ENCODE measurements at regions not wholly inside any gene's neighbourhood (a gene's known extent, or its start where the extent isn't known, plus 50 kb on each side); places are given as distances from the start of the nearest gene placed in this dataset.
A peak's percentile ranks its signal among the peaks of the same experiment; 100 is the strongest.
"Not testable (repeated sequence)": the region's sequence is repeated elsewhere in the genome, so short reads cannot be mapped to it uniquely, and the experiment has no call there.

DNA sequence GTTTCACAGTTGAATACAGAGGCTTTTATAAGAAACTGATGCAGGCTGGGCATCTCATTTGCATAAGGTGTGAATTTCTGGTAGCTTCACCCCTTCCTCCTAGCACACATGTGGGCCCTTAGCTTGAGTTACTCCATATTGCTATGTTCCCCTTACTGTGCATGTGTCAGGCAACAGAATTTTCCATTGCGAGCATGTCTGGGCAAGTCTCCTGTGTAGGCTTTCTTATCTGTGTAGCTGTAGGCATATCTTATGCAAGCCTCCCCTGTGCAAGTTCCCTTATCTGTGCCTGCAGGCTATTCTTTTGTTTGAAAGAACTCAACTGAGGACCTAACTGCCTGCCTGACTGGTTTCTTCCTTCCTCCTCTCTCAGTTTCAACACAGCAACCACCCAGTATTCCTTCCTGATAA, 597.4 kb upstream of the CDH5 start:
- no peak for DNase-seq (ENCODE audit: low read depth)

DNA sequence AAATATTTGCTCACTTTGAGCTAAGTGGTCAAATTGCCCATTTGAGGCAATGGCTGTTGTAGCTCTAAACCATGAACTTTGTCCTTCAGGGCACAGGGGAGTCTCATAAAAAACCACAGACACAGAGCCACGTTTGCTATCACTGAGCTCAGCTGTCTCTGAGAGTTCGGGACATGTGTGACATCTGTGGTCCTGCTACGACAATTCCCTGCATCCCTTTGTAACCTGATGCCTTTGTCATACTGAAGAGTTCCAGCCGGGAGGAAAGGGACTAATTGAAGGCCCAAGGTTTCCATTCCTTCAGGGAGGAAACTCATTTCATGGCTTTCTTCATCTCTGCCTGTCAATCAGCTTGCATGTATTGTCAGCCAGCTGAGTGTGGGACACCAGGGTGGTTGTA, 599.4 kb upstream of the CDH5 start:
- no peak for DNase-seq (ENCODE audit: low read depth)

DNA sequence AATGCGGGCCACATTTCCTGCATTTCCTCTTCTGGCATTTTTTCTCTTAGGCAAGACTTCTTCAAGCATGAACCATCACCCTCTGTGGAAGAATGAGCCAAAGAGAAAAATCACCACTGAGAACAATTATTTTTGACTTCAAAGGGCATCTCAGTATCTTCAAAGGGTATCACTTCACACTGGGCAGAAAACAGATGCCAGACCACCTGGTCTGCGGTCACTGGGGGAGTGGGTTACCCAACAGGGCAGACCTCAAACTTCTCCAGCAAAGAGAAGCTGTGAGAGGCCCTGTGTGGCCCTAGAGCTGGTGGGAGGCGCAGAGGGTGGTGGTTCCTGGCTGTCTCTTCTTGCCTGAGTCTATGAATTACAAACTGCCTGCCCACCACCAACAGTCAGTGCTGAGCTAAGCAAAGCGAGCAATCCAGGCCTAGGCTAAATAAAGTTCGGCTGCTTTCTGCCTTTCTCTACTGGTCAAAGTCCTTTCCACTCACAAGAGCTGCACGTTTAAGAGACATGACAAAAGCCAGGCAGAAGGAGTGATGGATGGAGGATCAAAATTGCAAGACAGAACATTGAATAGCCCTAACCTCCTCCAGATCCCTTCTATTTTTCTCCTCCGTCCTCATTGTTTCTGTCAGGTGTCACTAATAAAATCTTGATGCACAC, 602.7 kb upstream of the CDH5 start:
- no peak for DNase-seq (ENCODE audit: low read depth)

DNA sequence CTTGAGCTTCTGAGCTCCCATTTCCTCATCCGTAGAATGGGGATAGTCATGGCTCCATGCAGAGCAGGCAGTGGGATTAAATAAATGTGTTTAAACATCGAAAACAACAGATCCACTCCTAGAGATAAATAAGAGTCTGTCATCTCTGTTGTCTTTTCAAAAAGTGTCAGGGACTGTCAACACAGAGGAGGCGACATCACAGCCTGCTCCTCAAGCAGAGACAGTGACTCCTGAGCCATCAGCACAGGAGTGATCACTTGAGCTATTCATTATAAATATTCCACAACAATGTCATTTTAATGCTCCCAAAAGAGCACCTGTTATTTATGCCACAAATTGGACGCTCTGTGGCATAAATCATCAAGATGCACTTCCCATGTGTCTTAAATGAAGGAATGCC, 605.6 kb upstream of the CDH5 start:
- DNase-seq (ENCODE audit: low read depth): no peak

DNA sequence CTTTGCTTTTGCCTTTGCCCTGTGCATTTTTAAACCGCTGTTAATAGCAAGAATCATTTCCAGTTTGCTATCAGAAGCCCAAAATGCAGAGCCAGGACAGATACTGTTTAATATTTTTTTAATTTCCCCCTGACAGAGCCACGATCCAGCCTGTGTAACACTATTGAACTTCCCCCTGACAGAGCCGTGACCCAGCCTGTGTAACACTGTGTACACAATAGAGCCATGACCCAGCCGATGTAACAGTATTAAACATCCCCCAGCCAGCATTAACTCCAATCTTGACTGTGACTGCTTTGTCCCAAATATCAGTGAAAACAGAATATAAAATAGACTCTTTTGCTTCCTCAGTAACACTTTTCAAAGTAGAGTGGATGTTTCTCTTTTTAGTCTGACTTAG, 607.9 kb upstream of the CDH5 start:
- DNase-seq (ENCODE audit: low read depth): no peak

DNA sequence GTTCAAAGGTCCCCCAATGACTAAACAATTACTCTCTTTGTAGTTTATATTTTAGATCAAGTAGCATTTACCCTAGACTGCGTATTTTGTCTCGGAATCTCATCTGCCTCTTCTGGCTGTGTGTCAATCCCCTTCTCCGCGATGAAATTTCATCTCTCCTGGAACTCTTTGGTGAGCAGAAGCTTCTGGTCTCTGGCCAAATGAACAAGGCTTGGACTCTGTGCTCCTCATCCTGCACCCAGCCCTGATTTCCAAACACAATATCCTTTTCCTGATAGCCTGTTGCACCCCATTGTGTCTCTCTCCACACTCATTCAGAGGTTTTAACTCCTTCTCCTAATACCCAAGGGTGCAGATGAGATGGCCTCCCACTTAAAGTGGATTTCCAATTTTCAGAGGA, 609.4 kb upstream of the CDH5 start:
- peak; percentile 34 for DNase-seq (ENCODE audit: low read depth)

DNA sequence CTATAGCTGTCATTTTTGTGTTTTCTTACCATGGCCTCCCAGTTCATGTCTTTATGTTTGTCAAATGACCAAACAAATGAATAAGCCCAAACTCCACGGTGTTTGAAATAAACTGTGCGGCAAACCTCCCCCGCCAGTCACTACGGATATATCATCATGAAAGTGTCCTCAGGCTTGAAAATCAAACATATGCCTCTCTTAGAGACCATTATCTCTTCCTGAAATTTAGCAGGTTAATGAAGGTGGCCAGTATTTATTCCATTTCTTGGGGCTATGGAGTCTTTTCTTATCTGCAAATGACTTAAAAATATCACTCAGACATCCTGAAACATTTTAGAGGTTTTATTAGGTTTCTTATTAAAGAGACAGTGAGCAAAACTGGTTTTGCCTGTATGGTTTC, 610.3 kb upstream of the CDH5 start:
- DNase-seq (ENCODE audit: low read depth): no peak

DNA sequence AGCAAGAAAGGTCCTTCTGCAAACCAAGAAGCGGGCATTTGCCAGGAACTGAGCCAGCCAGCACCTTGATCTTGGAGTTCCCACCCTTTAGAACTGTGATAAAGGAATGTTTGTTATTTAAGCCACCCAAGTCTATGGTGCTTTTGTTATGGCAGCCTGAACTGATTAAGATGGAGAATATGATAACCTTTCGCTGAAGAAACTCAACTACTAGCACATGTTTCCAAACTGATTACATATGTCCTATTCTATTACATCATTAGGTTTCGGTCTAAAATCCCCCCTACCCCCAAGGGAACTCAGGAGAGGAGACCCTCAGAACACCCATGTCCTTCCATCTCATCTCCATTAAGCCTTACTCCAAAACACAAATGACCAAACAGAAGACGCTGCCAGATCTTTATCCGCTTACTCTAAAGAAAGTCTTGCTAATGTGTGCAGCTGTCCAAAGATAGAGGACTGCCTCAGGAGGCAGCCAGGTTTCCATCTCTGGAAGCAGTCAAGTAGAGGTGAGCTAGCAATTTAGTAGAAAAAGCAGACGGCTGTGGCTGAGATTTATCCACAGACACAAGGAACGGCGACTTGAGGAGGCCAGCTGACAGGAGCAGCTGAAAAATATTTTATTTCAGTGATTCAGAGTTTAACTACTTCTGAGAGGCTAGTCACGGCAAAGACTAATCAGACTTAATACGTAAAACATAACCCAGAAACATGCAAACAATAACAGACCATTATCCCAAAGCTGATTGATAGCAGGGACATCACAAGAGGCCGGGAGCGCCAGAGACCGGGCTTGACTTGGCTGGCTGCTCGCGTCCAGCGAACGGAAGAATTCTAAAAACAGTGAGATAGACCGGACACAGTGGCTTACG, 611.4 kb upstream of the CDH5 start:
- no peak for DNase-seq (ENCODE audit: low read depth)

DNA sequence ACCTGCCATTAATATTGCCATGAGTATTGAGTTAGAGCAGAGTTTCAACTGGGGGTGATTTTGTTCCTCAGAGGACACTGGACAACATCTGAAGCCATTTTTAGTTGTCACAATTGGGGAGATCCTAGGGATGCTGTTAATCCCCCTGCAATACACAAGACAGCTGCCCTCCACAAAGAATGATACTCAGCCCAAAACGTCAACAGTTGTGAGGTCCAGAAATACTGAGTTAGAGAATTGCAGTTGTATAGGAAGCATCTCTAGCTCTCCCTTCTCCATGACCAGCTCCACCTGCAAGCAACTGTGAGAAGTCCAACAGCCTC, 614.0 kb upstream of the CDH5 start:
- no peak for DNase-seq (ENCODE audit: low read depth)

DNA sequence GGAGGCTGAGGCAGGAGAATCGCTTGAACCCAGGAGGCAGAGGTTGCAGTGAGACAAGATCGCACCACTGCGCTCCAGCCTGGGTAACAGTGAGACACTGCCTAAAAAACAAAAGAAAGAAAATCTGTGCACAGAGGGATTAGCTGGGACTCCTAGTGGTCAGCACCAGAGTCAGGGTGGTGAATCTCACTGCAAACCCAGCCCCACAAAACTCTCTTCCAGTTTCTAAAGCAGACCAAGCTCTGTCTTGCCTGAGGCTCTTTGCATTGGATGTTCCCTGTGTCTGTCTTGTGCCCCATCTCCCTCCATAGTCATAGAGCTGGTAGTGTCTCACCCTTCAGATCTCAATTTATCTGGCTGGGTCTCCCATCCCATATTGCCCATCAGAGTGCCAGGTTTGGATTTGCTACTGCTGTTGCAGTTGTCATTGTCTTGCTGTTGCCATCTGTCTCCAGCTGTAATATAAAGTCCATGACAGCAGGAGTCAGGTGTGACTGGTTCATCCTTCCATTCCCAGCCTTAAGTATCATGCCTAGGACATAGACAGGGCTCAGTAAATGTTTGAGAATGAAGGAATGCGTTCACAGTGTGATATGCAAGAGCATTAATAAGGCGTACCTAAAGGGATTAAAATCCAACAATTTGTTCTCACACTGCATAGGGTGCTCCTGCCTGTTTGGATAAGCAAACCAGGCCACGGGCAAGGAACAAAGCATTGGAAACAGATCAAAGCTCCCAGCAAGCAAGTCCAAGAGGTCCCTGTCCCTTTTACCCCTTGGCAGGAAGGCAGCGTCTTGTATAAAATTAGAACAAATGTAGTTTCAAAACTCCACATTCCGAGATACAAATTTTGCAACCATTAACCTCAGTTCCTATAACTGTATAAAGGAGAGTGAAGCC, 614.6 kb upstream of the CDH5 start:
- DNase-seq (ENCODE audit: low read depth): no peak

DNA sequence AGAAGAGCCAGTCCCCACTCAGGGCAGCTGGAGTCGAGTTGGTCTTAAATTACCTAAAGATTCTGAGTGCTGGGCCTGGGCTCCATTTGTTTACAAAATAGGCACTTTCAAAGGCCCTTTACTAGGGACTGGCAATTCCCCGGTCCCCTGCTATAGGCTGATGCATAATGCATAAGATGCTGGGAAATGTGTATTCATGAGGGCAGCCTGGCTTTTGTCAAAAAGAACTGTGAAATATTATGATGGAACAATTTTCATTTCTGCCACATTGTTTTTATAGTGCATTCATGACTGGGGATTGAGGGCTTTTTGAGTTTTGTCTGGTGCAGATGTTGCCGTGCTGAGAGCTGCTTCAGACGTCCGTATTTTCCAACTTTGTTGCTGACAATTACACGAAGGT, 617.0 kb upstream of the CDH5 start:
- DNase-seq (ENCODE audit: low read depth): no peak

DNA sequence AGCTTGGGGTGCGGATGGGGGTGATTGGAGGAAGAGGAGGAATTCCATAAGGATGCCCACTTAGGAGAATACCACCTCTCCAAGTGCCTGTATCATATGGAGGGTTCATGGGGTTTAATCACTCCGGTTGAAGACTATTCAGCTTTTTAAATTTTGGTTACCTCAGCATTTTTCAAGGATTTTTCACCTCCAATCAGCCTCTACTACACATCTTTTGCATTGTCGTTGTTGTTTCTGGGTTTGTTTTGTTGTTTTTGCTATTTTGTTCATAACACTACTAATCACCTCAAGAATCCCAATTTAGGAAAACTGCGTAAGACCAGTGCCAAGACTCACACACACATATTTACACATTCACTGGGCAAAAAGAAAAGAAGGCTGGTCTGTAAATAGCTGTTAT, 619.5 kb upstream of the CDH5 start:
- DNase-seq (ENCODE audit: low read depth): no peak

DNA sequence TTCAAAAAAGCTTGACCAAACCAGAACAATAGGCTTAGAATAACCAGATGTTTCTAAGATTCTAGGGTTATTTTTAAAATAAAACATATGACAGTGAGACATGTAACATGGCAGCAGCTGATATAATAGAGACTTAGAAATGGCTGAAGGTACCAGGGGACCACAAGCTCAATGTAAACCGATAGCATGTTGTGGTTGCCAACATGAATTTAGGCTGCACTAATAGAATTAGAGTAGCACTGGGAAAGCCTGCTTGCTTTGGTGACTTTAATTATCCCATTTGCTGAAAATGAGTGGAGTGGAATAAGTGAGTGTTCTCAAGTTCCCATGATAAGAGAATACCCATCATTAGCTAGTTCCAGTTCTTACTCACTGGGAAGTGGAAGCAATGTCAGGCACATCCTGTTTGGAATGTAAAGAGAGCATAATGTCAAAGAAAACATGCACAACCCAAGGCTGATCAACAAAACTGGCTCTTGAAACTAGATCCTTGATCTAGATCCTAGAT, 621.2 kb upstream of the CDH5 start:
- no peak for DNase-seq (ENCODE audit: low read depth)

DNA sequence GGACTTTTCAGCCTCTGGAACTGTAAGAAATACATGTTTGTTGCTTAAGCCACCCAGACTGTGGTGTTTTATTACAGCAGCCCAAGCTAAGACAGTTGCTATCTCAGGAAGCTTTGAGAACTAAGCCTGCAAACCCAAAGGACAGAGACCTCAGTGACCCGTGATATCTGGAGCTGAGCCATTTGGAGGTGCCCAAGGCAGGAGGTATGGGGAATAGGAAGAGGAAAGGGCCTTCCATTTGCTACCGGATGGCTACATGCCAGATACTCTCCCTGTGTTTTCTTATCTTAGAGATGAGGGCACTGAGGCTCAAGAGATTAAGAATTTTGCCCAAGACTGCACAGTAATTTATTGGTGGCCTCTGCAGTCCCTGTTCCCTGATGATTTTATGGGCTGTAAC, 622.1 kb upstream of the CDH5 start:
- no peak for DNase-seq (ENCODE audit: low read depth)

DNA sequence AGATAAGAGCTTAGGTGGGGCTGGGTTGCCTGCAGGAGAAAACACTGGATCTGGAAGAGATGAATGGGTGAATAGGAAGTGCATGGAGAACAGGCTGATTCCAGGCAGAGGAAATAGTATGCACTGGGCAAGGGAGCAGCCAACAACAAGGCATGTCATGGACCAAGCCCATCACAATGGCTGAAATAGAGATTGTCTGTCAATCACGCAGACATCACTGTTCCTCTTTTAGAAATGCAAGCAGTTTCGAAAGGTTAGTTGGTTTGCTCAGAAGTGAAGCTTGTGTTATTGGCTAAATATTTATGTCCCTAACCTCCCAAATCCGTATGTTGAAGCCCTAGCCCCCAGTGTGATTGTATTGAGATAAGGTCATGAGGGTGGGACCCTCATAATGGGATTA, 621.7 kb upstream of the CDH11 start:
- no peak for DNase-seq (ENCODE audit: low read depth)

DNA sequence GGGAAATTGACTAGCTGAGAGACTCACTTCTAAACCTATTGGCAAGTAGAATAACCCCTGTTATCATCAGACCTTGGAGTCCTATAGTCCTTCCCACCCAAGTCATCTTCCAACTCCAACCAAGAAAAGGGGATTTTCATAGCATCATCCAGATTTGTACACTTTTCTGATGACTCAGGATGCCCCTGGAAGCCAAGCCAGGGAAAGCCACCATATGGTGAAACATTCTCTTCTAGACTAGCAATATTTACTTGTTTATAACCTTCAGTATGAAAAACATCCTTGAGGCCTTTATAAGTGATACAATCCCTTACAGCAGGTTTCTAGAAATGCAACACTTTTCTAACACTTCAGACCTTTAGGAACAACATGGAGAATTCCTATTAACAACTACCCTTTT, 618.8 kb upstream of the CDH11 start:
- no peak for DNase-seq (ENCODE audit: low read depth)

DNA sequence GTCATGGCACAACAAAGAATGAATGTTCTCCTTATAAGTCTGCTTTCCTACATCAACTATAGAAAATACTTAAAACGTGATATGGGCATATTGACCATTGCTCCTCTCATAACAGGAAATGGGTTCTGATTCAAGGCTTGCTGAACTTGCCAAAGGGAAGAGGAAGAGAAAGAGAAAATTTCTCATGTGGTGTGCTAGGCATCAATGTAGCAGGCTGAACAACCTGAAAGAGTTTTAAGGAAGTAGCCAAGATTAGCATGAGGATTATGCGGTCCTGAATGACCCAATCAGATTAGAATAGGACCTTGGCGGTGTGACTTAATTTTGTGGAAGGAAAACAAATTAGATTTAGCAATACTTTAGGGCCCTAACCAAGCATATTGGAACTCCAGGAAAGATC, 617.7 kb upstream of the CDH11 start:
- DNase-seq (ENCODE audit: low read depth): no peak

DNA sequence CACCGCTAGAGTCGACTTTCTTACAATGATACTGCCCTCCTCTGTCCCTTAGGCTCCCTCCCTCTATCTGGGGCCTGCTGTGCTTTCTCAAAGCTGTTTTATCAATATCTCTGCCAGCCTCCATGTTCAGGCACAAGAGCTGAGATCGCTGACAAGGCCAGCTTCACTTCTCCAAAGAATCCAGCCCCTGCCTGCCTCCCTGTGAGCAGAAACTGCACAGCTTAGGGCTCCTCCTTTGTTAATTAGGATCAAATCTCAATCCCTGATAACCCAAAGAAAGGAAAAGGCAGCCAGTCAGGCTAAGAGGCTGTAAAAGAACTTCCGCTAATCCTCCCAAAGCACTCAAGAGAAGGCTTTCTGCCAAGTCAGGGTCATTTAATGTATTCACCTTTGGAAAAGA, 616.0 kb upstream of the CDH11 start:
- no peak for DNase-seq (ENCODE audit: low read depth)

DNA sequence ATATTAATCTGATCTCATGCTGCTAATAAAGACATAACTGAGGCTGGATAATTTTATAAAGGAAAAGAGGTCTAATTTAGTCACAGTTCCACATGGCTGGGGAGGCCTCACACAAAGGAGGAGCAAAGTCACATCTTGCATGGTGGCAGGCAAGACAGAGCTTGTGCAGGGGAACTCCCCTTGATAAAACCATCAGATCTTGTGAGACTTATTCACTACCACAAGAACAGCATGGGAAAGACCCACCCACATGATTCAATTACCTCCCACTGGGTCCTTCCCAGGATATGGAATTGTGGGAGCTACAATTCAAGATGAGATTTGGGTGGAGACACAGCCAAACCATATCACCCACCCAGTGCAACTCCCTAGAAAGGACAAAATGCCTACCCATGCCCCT, 613.8 kb upstream of the CDH11 start:
- DNase-seq (ENCODE audit: low read depth): not testable (repeated sequence)

DNA sequence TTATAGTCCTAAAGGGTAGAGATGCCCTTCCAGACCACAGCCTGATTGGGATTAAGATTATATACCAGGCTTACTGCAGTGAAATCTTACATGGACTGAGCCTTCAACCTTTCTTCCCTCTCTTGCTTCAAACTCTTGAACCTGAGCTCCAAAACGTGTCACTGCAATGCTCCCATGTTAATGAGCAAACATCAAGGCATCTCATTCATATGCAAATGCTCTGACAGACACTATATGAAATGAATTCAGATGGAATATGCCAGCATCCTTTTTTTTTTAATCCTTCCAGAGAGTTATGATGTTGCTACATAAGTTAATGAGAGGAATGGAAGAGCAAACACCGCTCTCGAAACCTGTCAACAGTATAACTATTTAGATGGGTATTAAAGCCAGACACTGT, 611.9 kb upstream of the CDH11 start:
- no peak for DNase-seq (ENCODE audit: low read depth)

DNA sequence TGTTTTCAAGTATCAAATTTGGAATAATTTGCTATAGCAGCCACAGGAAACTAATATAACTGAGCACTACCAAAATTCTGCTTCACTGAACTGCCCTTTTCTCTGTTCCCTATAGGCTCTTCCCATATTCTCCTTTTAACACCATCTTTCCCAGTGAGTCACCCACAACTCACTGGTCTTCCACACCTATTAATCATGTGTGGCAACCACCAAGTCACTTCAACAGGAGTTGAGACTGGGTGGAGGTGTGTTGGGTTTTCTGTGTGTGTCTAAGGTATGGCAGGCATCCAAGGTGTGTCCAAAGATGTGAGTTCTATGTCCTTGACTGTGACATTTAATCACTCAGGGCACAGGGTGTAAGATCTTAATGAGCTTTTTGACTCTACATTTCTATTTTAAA, 610.0 kb upstream of the CDH11 start:
- DNase-seq (ENCODE audit: low read depth): no peak

DNA sequence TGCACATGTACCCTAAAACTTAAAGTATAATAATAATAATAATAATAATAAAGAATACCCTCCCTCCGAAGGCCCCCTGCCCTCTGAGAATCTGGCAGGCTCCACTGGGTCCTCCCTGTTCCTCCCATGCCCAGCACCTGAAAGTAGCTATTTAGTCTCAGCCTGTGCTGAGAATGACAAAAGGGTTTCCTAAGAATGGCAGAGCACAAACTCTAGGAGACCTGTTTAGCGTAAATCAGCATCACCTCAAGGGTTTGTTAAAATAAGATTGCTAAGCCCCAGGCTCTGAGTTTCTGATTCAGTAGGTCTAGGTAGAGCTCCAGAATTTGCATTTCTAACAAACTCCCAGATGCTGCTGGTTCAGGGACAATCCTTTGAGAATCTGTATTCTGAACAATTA, 606.8 kb upstream of the CDH11 start:
- DNase-seq (ENCODE audit: low read depth): no peak

DNA sequence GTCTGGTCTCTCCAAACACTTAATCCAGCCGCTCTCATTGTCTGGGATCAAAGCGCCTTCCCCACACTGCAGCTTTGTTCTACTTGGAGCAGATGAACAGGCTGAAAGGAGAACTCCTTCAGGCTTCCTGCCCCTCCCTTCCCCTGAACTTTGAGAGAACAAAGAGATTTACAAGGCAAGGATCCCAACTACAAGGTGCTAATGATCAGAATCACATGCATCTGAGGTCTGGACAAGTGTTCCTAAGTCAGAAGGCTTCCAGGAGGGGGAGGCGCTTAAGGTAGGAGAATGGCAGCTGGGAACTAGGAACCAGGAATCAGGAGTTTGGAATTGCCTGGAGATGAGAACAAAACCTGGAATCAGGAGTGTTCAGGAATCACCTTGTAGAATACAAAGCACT, 606.3 kb upstream of the CDH11 start:
- no peak for DNase-seq (ENCODE audit: low read depth)

All from fibroblast of gingiva (primary cell).